Kidney (tissue), 13 donors: ENCODE measurements at regions not wholly inside any gene's neighbourhood (a gene's known extent, or its start where the extent isn't known, plus 50 kb on each side); places are given as distances from the start of the nearest gene placed in this dataset.
A peak's percentile ranks its signal among the peaks of the same experiment; 100 is the strongest.

Experiments used
- DNase-seq, 5 donors: peaks; one replicate each; pipeline ENCODE4 v3.0.0-alpha.2; 2013 to 2020
- FAIRE-seq: peaks from 2 replicates; lab custom pipeline; 2012; peaks lifted over from hg19 to GRCh38; lab: Jason Lieb, UNC
- H3K27ac ChIP-seq, 2 donors: one replicate each; pipeline ENCODE4 v1.7.0; 2013; ENCODE audit warnings: low read depth in 2 of 2, low read length in 2 of 2, inconsistent platforms in 1 of 2
- H3K27me3 ChIP-seq: one replicate; pipeline ENCODE4 v1.7.1; 2013; ENCODE audit warnings: low read length, inconsistent platforms; ENCODE audit not compliant: control insufficient read depth, insufficient read depth
- H3K36me3 ChIP-seq, 3 donors: one replicate each; pipeline versions ENCODE4 v1.7.0 to v1.7.1; 2013; ENCODE audit warnings: low read length in 3 of 3, control low read depth in 1 of 3, inconsistent platforms in 1 of 3; ENCODE audit not compliant: insufficient read depth in 3 of 3, control insufficient read depth in 2 of 3
- H3K4me1 ChIP-seq, 3 donors: one replicate each; pipeline versions ENCODE4 v1.7.0 to v1.7.1; 2013; ENCODE audit warnings: low read length in 3 of 3, inconsistent platforms in 1 of 3, low read depth in 1 of 3; ENCODE audit not compliant: control insufficient read depth in 2 of 3, insufficient read depth in 2 of 3
- H3K4me3 ChIP-seq, 3 donors: one replicate each; pipeline versions ENCODE4 v1.7.0 to v1.8.1; 2013; ENCODE audit warnings: low read length in 3 of 3, control low read depth in 1 of 3, inconsistent platforms in 1 of 3
- H3K9ac ChIP-seq, 3 donors: one replicate each; pipeline versions ENCODE4 v1.7.0 to v1.7.1; 2013; ENCODE audit warnings: low read length in 3 of 3, control low read depth in 1 of 3, inconsistent platforms in 1 of 3
- H3K9me3 ChIP-seq, 3 donors: one replicate each; pipeline versions ENCODE4 v1.7.0 to v1.7.1; 2013; ENCODE audit warnings: low read length in 3 of 3, control low read depth in 1 of 3, inconsistent platforms in 1 of 3; ENCODE audit not compliant: control insufficient read depth in 2 of 3, insufficient read depth in 1 of 3
- CTCF ChIP-seq: IDR thresholded peaks from 3 replicates; pipeline ENCODE4 v1.5.1; 2012; ENCODE audit warnings: mild to moderate bottlenecking, moderate library complexity, borderline replicate concordance; ENCODE audit not compliant: insufficient read depth; ENCODE audit errors: extremely low read depth
- intact Hi-C: fragments of 100-400 bp; cut with DNase I; formaldehyde crosslinking; loops from one replicate; pipeline ENCODE4 v1.11.1; 2022
- donor health status: control.
- donor health status: control.
- donor health status: control.
- donor health status: control.
- donor health status: control.
- donor health status: DM: yes; HTN: yes; CAD: no.
- donor health status: Normal renal cell carcinoma (clear cell type).

DNA sequence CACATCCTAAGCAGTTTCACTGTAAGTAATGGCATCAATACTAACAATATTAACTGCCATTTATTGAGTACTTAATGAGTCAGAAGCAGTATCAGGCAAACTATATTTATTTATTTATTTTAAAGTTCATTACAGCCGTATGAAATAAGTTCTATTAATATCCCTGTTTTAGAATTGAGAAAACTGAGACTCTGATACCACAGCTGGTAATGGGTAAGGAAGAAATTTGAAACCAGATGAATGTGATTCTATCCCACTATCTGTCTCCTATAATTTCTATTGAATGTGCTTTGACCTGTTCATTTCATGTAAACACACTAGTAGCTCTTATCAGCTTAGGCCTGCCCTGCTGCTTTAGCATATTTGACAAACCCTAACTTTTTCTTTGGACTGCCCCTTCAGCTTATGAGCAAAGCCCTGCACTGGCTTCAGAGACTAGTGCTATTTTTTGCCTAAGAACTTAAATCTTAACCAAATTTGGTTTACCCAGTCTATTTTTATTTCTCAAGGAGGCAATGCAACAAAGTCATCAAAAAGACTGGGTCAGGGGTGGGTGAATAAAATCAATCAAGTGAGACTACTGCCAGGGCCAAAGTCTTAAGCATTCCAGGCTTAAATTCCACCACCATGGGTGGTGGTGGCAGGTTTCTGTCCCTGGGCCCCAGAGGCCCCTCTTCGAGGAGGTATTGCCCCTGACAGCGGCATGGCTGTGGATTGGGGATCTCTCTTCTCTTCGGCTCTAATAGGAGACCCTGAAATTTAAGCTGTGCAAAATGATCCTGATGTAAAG, 143.4 kb downstream of the DLEU7 start:
- Histone ChIP-seq H3K9ac (no peak overlapping the region), H3K4me1 (peaks cover 0 to 8% (median 4%) of the 10 kb centered on the region in 3 donors), H3K4me3 (no peak overlapping the region), H3K27me3 (no peaks in the 10 kb centered on the region), H3K36me3 (no peaks in the 10 kb centered on the region), H3K27ac (peak overlapping the region in 1 of 2 donors; percentile 16), H3K9me3 (no peaks in the 10 kb centered on the region)
- FAIRE-seq, result no peak
- intact Hi-C loops, result no loop called here
- DNase-seq, result peak in 2 of 5 donors; percentile 44 to 51
- TF ChIP-seq CTCF, result no peak

DNA sequence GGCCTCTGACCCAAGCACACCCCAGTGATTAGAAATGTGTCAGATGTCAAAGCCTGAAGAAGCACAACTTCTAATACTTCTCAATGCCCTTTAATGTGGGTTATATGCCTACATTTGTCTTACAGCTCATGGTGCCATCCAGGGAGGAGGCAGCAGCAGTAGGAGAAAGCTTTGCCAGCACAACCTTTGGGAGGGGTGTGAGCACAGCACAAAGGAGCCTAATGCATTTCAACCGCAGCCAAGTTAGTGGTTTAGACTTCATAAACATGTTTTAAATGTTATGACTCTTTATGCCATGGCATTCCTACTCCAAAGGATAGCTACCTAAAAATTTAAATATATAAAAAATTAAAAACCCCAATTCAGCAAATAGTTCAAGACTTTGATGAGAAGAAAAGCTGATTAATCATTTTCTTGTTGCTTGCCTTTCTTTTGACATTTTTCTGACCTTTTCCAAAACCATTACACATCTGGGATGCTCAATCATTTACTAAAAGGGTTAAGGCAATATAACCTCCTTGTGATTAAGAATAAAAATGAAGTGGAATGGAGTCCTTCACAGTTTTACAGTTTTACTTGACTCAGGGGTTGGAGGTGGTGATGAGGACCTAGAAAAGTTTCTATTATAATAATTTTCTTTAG, 142.7 kb downstream of the DLEU7 start:
- H3K27ac ChIP-seq, result peak overlapping the region in 1 of 2 donors; percentile 16
- no peak for TF ChIP-seq CTCF
- H3K9me3 ChIP-seq, result no peaks in the 10 kb centered on the region
- no peaks in the 10 kb centered on the region for H3K27me3 ChIP-seq
- FAIRE-seq (no peak), DNase-seq (no peak)
- H3K9ac ChIP-seq, result no peak overlapping the region
- intact Hi-C loops, result no loop called here
- H3K36me3 ChIP-seq, result no peaks in the 10 kb centered on the region
- no peak overlapping the region for H3K4me3 ChIP-seq
- peaks cover 0 to 8% (median 4%) of the 10 kb centered on the region in 3 donors for H3K4me1 ChIP-seq

DNA sequence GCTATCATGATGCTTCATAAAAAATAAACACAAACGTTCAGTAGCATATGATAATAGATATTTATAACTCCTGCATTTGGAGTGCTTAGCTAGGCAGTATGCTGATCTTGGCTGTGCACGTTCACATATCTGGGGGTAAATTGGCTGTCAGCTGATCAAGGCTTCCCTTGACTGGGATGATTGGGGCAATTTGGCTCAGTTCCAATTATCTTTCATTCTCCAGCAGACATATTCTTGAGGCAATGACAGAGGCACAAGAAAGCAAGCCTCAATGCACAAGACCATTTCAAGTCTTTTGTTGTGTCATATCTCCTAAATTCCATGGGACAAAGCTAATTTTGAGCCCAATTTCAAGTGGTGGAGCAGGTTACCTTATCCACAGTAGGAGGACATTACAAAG, 142.0 kb downstream of the DLEU7 start:
- Histone ChIP-seq H3K4me3 (no peak overlapping the region), H3K4me1 (peaks cover 0 to 8% (median 4%) of the 10 kb centered on the region in 3 donors), H3K9ac (no peak overlapping the region), H3K27me3 (no peaks in the 10 kb centered on the region), H3K9me3 (no peaks in the 10 kb centered on the region), H3K36me3 (no peaks in the 10 kb centered on the region), H3K27ac (no peak overlapping the region)
- DNase-seq, result no peak
- intact Hi-C loops, result no loop called here
- no peak for TF ChIP-seq CTCF
- FAIRE-seq, result no peak
